NB4 (cell line): ENCODE measurements at regions not wholly inside any gene's neighbourhood (a gene's known extent, or its start where the extent isn't known, plus 50 kb on each side); places are given as distances from the start of the nearest gene placed in this dataset.

ENCODE experiments used
- MAX ChIP-seq: IDR thresholded peaks from 2 replicates; pipeline ENCODE4 v1.6.1; 2011; ENCODE audit warnings: low read depth, low read length
- POLR2A ChIP-seq: IDR thresholded peaks from 2 replicates; pipeline ENCODE4 v1.6.1; 2011; ENCODE audit warnings: mild to moderate bottlenecking; ENCODE audit not compliant: insufficient read length; ENCODE audit errors: extremely low read depth
- TF ChIP-seq, protein P1 (sequence below): IDR thresholded peaks from one replicate; pipeline ENCODE4 v1.5.1; 2012; ENCODE audit warnings: low read depth, low read length

DNA sequence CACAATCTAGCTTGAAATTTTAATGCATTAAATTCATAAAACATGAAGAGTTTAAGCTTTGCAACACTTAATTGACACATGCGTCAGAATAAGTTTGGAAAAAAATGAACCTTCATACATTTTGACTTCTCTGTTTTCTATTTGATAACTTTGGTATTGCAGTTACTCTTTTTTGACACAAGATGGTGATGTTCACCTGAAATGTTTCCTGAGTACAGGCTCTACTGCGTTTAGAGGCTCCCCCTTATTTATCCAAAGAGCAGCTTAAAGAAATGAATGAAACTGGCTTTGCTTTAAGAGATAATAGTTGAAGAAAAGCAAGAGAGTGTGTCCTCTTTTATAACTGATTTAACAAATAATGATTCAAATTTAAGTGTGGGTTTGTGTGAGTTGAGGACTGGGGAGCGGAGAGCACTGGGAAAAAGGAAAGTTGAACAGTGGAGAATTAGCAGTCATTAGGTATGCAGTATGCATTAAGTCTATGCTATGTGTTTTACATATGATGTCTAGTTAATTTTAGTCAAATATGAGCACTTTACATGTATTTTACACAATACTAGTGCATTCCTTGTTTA lies 180.6 kb upstream of the NUDT6 start:
- TF ChIP-seq MAX (no peak), POLR2A (no peak)
- TF ChIP-seq, protein P1, sequence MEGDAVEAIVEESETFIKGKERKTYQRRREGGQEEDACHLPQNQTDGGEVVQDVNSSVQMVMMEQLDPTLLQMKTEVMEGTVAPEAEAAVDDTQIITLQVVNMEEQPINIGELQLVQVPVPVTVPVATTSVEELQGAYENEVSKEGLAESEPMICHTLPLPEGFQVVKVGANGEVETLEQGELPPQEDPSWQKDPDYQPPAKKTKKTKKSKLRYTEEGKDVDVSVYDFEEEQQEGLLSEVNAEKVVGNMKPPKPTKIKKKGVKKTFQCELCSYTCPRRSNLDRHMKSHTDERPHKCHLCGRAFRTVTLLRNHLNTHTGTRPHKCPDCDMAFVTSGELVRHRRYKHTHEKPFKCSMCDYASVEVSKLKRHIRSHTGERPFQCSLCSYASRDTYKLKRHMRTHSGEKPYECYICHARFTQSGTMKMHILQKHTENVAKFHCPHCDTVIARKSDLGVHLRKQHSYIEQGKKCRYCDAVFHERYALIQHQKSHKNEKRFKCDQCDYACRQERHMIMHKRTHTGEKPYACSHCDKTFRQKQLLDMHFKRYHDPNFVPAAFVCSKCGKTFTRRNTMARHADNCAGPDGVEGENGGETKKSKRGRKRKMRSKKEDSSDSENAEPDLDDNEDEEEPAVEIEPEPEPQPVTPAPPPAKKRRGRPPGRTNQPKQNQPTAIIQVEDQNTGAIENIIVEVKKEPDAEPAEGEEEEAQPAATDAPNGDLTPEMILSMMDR, result peak; percentile 43
